ENCODE measurements at regions not wholly inside any gene's neighbourhood (a gene's known extent, or its start where the extent isn't known, plus 50 kb on each side); places are given as distances from the start of the nearest gene placed in this dataset.
"Not testable (repeated sequence)": the region's sequence is repeated elsewhere in the genome, so short reads cannot be mapped to it uniquely, and the experiment has no call there.

GRCh38 chr9:39579000-39579399 is 223.5 kb downstream of the SPATA31A1 start:
- H3K27ac ChIP-seq, ATAC-seq, H3K27me3 ChIP-seq, H3K9me3 ChIP-seq, H3K36me3 ChIP-seq, H3K4me1 ChIP-seq, H3K4me3 ChIP-seq: not testable (repeated sequence)
- 49 to 80% methylated on average over 1 to 3 of the region's 4 CpGs for WGBS, 2 donors (ENCODE audit: low coverage in 1 of 2)

- not testable (repeated sequence) for H3K4me1 ChIP-seq, H3K36me3 ChIP-seq, H3K9me3 ChIP-seq, H3K4me3 ChIP-seq, ATAC-seq, H3K27ac ChIP-seq, H3K27me3 ChIP-seq
- WGBS, 2 donors (ENCODE audit: low coverage in 1 of 2): 85 to 100% methylated on average over 3 of the region's 3 CpGs
These were observed 225.8 kb downstream of the SPATA31A1 start for GRCh38 chr9:39581296-39581695.

GRCh38 chr9:39582677-39583412 is 227.4 kb downstream of the SPATA31A1 start:
- WGBS, 2 donors (ENCODE audit: low coverage in 1 of 2): 73 to 89% methylated on average over 1 of the region's 1 CpG
- H3K4me3 ChIP-seq, H3K27ac ChIP-seq: not testable (repeated sequence)

GRCh38 chr9:39583413-39583747 is 227.9 kb downstream of the SPATA31A1 start:
- ATAC-seq, H3K27ac ChIP-seq, H3K4me1 ChIP-seq, H3K9me3 ChIP-seq, H3K27me3 ChIP-seq, H3K36me3 ChIP-seq, H3K4me3 ChIP-seq: not testable (repeated sequence)

More at GRCh38 chr9:39582677-39583412, 227.4 kb downstream of the SPATA31A1 start:
- H3K27me3 ChIP-seq, H3K9me3 ChIP-seq, H3K36me3 ChIP-seq, H3K4me1 ChIP-seq, ATAC-seq: not testable (repeated sequence)

- not testable (repeated sequence) for H3K4me1 ChIP-seq, H3K4me3 ChIP-seq, H3K27ac ChIP-seq, H3K27me3 ChIP-seq, H3K9me3 ChIP-seq, ATAC-seq, H3K36me3 ChIP-seq
- WGBS, 2 donors (ENCODE audit: low coverage in 1 of 2): 92 to 98% methylated on average over 2 to 5 of the region's 7 CpGs
These were observed 229.8 kb downstream of the SPATA31A1 start for GRCh38 chr9:39585233-39585632.

- H3K4me3 ChIP-seq: no peak overlapping the region
- H3K27me3 ChIP-seq: no peaks in the 10 kb centered on the region
- 68 to 74% methylated on average over 3 of the region's 3 CpGs for WGBS, 2 donors (ENCODE audit: low coverage in 1 of 2)
- ATAC-seq: no peak
- no peaks in the 10 kb centered on the region for H3K36me3 ChIP-seq
- H3K27ac ChIP-seq: no peak overlapping the region
- H3K4me1 ChIP-seq: no peaks in the 10 kb centered on the region
- no peak for TF ChIP-seq POLR2AphosphoS5 (IDR thresholded peaks at IDR 0.05)
- no peaks in the 10 kb centered on the region for H3K9me3 ChIP-seq
These were observed 232.5 kb downstream of the SPATA31A1 start for GRCh38 chr9:39587844-39588499.

GRCh38 chr9:39588500-39589137 is 233.2 kb downstream of the SPATA31A1 start:
- TF ChIP-seq CTCF (IDR thresholded peaks at IDR 0.05) (no peak), POLR2A (IDR thresholded peaks at IDR 0.05) (no peak), POLR2AphosphoS5 (IDR thresholded peaks at IDR 0.05) (no peak), EP300 (IDR thresholded peaks at IDR 0.05) (no peak)
- ATAC-seq: no peak
- H3K27ac ChIP-seq: no peak overlapping the region
- no peaks in the 10 kb centered on the region for H3K4me1 ChIP-seq
- H3K36me3 ChIP-seq: no peaks in the 10 kb centered on the region
- WGBS, 2 donors (ENCODE audit: low coverage in 1 of 2): 49 to 51% methylated on average over 8 of the region's 8 CpGs
- no peak overlapping the region for H3K4me3 ChIP-seq
- no peaks in the 10 kb centered on the region for H3K27me3 ChIP-seq
- H3K9me3 ChIP-seq: no peaks in the 10 kb centered on the region

GRCh38 chr9:39604089-39604488 is 248.6 kb downstream of the SPATA31A1 start:
- not testable (repeated sequence) for H3K4me1 ChIP-seq, ATAC-seq, H3K27me3 ChIP-seq, H3K27ac ChIP-seq, H3K9me3 ChIP-seq, H3K4me3 ChIP-seq, H3K36me3 ChIP-seq
- no CpG with 5 or more reads among the region's 24 CpGs for WGBS, 2 donors (ENCODE audit: low coverage in 1 of 2)

- not testable (repeated sequence) for H3K4me1 ChIP-seq, H3K27me3 ChIP-seq, H3K4me3 ChIP-seq, H3K9me3 ChIP-seq, H3K36me3 ChIP-seq, ATAC-seq, H3K27ac ChIP-seq
- WGBS, 2 donors (ENCODE audit: low coverage in 1 of 2): no CpG with 5 or more reads among the region's 4 CpGs
These were observed 256.2 kb downstream of the SPATA31A1 start for GRCh38 chr9:39611449-39612231.

- H3K4me1 ChIP-seq, H3K36me3 ChIP-seq, H3K9me3 ChIP-seq, H3K4me3 ChIP-seq, H3K27ac ChIP-seq, H3K27me3 ChIP-seq, ATAC-seq: not testable (repeated sequence)
- WGBS, 2 donors (ENCODE audit: low coverage in 1 of 2): no CpG with 5 or more reads among the region's 4 CpGs
These were observed 261.0 kb downstream of the SPATA31A1 start for GRCh38 chr9:39616480-39616879.

GRCh38 chr9:39624048-39624447 is 268.6 kb downstream of the SPATA31A1 start:
- not testable (repeated sequence) for H3K9me3 ChIP-seq, H3K36me3 ChIP-seq, H3K27ac ChIP-seq, H3K4me3 ChIP-seq, ATAC-seq, H3K27me3 ChIP-seq, H3K4me1 ChIP-seq
- no CpG with 5 or more reads among the region's 10 CpGs for WGBS, 2 donors (ENCODE audit: low coverage in 1 of 2)

GRCh38 chr9:39632071-39632470 is 276.6 kb downstream of the SPATA31A1 start:
- not testable (repeated sequence) for ATAC-seq, H3K27me3 ChIP-seq, H3K36me3 ChIP-seq, H3K4me1 ChIP-seq, H3K4me3 ChIP-seq, H3K9me3 ChIP-seq, H3K27ac ChIP-seq
- WGBS, 2 donors (ENCODE audit: low coverage in 1 of 2): no CpG with 5 or more reads among the region's 12 CpGs

Data from gastroesophageal sphincter (tissue), 4 donors.